H1 (cell line): ENCODE measurements at regions not wholly inside any gene's neighbourhood (a gene's known extent, or its start where the extent isn't known, plus 50 kb on each side); places are given as distances from the start of the nearest gene placed in this dataset.

Experiments used
- CHD7 ChIP-seq: fragments of 300-600 bp; sonication (generic); IDR thresholded peaks from 2 replicates; pipeline ENCODE4 v1.7.1; 2012; ENCODE audit warnings: low read length, moderate library complexity, mild to moderate bottlenecking, inconsistent platforms; ENCODE audit not compliant: insufficient replicate concordance
- CTCF ChIP-seq, 3 experiments: IDR thresholded peaks; 1 replicate in 2 of 3; 2 replicates in 1 of 3; pipeline versions ENCODE4 v1.5.1 to v1.6.1; 2011; ENCODE audit warnings: low read length in 3 of 3, mild to moderate bottlenecking in 3 of 3, inconsistent platforms in 2 of 3, low read depth in 1 of 3, moderate library complexity in 1 of 3; ENCODE audit not compliant: insufficient read depth in 1 of 3; ENCODE audit errors: control extremely low read depth in 1 of 3
- E2F6 ChIP-seq: IDR thresholded peaks from 2 replicates; pipeline ENCODE4 v1.6.1; 2012; ENCODE audit warnings: inconsistent platforms
- SIX5 ChIP-seq: IDR thresholded peaks from 2 replicates; pipeline ENCODE4 v1.6.1; 2011; ENCODE audit warnings: mild to moderate bottlenecking, low read depth, low read length

GRCh38 chr3:70726961-70727360 lies 414.5 kb upstream of the MDFIC2 start (continued):
- no peak for TF ChIP-seq CHD7
- no peak for TF ChIP-seq SIX5
- TF ChIP-seq E2F6: no peak
- no peak for TF ChIP-seq CTCF (IDR thresholded peaks at IDR 0.05; ENCODE audit: control extremely low read depth in 1 of 3, insufficient read depth in 1 of 3, low read depth in 1 of 3, low read length in 3 of 3)
